GM18868 (cell line): ENCODE measurements at regions not wholly inside any gene's neighbourhood (a gene's known extent, or its start where the extent isn't known, plus 50 kb on each side); places are given as distances from the start of the nearest gene placed in this dataset.
"Not testable (repeated sequence)": the region's sequence is repeated elsewhere in the genome, so short reads cannot be mapped to it uniquely, and the experiment has no call there.

Source experiments
- ATAC-seq: cut with Tn5 transposase; IDR thresholded peaks from one replicate; pipeline ENCODE4 v1.9.1; 2021; ENCODE audit warnings: mild to moderate bottlenecking, moderate library complexity; ENCODE audit not compliant: unreplicated experiment

DNA sequence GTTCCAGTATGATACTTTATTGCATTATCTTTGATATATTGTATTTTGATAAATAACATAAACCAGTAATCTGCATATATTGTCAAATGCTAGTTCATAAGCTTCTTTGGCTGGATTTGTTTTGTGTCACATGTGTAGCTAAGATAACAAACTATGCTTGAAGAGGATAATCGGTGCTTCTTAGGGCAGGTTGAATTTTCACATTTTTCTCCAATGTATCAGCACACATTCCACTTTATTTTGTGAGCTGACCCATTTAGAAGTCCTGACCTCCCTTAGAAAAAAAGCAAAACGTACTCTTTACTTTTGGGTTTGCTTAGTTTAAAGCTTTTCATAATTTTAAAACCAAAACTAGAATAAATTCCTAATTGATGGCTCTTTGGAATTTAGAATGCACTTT lies 277.7 kb upstream of the DDHD1 start:
- ATAC-seq: no peak

DNA sequence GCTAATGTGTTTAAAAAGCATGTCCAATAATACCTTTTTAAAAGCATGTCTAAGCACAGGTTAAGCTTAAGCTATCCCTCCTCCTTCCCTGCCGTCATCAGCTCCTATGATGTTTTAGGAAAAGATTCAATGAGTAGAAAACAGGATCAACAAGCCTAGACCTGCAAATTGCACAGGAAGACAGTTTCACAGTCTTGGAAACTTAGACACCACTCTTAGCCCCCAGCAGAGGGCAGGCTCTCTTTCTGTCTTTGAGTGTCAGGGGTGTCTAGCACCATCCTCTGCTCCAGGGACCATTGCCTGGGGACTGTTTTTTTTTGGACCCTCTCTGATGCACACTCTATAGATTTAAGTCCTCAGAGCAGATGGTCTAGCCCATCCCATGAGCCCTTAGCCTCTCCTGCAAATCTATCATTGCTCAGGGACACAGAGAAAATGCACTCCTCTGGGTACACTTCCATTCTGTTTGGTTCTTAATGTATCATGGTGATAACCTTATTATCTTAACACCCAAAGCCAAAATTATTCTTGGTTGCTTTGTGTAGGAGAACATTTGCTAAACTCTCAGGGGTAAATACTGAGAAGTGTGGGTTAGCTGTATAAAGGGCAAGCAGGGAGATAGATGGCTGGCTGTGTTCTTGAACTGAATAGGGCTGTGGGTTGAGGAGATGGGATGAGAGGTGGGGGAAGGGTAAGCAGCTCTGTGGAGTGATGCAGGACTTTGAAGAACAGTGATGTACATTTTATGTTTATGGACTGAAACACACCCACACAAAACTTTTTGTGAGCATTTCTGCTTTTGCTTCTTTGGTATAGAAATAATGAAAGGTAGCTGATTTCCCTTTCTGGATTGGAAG lies 259.9 kb upstream of the DDHD1 start:
- peak; percentile 55 for ATAC-seq

DNA sequence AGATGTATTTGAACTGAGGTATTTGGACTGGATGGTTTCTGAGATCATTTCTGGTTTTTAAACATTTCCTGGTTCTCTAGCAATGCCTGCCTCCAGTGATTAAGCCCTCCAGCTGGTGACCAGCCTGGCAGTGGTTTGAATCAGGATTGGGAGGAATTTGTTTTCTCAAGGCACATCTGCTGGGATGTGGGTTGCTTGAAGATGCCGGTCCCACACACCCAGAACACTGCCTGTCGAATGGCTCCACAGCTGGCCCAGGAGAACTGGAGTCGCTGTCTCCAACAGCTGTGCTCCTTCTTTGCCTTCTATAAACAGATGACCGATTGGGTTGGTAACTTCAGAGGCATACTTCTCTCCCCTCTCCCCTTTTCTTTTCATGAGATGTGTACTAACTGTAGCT lies 258.0 kb upstream of the DDHD1 start:
- ATAC-seq: no peak

DNA sequence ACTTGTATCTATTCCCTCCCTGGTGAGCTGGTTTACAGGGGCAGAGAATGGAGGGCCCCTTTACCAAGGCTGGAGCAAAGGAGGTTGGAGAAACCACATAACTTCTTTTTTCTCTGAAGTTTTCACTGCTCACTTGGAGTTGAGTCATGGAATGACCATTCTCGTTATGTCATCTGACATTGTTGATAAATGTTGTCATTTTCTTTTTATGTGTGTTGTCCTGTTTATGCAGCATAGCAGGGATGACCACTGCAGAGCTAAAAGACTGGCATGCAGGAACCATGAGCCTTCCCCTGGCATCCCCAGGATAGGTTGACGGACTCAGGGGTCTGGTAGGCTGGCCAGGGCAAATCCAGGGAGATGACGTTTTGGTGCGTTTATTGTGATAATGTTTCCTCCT lies 256.8 kb upstream of the DDHD1 start:
- ATAC-seq: no peak

DNA sequence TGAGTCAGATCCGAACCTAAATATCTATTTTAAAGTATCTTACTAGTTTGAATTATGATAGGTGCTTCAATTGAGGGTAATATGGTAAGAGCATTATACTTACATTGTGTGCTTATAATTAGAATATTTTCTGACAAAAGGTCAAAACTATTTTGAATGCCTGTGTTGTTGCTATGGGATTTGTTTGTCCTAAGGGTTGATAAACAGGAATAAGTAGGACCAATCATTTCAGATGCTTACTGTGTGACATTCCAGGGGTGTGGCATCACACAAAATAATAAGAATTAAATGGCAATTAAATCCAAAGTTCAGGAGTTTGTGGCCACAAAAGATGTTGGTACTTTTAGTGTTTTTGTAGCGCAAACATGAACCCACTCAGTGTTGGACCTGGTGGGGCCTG lies 256.2 kb upstream of the DDHD1 start:
- ATAC-seq: no peak

DNA sequence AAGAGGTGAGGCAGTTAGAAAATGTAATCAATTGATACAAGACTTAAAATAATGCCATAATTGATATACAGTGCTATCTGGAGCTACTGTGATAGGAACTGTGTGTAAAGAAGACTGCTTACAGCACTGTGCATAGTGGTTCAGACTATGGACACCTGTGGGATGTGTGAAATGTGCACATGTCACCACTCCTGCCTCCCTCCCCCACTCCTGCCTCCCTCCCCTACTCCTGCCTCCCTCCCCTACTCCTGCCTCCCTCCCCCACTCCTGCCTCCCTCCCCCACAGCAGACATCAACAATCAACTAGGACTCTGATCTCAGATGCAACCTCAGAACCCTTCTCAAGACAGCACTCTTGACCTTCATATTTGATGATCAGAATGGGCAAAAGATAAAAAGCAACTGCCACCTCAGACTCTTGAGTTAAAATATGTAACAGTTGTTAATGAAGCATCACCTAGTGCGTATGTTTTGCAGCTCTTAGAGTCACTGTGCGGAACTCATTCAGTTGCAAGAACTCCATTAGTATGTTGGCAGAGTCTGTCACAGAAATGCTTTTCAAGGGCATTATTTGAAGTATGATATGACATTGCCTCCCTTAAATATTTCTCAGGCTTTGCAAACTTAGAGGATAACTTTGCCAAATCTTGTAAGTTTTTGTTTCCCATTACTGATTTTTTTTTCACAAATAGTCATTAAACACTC lies 255.2 kb upstream of the DDHD1 start:
- ATAC-seq: no peak

DNA sequence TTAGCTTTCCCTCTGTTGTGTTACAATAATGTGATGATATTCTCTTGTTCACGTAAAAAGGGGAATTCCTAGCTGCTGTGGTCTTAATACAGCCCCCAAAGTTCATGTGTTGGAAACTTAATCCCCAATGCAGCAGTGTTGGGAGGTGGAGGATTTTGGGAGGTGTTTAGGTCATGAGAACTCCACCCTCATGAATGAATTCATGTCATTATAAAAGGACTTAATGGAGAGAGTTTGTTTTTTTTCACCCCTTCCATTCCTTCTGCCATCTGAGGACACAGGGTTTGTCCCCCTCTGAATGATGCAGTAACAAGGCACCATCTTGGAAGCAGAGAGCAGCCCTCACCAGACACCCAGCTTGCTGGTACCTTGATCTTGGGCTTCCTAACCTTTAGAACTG lies 253.4 kb upstream of the DDHD1 start:
- no peak for ATAC-seq

DNA sequence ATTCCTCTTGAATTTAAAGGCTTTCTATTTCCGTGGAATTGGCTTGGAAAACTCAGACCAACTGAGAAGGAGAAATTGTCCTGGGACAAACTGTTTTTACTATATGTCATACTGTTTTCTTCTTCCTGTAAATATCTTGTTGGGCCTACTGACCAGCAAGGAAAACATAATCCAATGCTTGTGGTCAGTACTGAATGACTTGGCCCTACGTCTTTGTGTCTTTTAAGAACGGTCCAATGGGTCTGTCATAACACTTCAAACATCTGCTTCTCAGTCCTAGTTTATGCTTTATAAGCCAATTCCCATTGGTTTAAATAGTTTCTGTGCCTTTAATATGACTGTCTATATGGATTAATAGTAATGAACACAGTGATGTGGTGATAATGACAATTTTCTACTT lies 248.5 kb upstream of the DDHD1 start:
- ATAC-seq: no peak

DNA sequence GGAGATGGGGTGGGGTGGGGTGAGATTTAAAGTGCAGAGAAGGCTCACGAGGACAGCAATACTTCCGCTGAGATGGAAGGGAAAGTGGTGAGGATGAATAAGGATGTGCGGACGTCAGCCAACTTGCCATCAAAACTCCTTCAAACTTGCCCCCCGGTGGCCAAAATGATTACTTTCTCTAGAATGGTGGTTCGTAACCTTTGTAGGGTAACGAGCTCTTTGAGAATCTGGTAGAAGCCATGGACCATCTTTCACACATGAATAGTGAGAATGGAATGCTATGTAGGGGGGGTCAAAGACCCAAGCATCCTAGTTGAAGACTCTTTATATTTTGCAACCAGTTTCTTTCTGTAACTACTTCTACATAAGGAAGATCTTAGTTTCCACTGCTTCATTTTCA lies 245.9 kb upstream of the DDHD1 start:
- no peak for ATAC-seq

DNA sequence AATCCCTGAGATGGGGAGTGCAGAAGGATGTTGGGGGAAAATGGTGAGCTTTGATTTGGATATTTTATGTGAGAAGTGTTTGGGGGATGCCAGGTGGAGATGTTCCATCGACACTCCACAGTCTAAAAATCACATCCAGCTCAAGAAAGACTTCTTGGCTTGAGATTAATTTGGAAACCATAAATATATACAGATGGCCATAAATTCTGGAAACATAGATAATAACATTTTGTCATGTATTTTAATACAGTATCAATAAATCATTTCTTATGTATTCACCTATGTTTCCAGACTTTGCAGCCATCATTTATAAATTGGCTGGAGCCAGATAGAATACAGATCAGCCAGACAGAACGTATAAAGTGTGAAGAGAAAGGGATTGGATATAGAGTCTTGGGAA lies 245.5 kb upstream of the DDHD1 start:
- no peak for ATAC-seq

DNA sequence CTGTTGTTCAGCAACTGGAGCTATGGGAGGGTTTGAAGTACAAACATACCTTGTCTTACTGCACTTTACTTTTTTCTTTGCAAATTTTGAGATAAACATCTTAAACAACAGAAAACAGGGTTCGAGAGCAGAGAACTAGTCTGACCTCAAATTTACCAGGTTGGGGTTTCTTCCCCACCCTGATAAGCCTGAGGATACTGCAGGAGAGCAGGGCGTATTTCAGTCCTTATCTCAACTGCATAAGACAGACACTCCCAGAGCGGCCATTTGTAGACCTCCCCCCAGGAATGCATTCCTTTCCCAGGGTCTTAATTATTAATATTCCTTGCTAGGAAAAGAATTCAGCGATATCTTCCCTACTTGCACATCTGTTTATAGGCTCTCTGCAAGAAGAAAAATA lies 242.1 kb upstream of the DDHD1 start:
- not testable (repeated sequence) for ATAC-seq

DNA sequence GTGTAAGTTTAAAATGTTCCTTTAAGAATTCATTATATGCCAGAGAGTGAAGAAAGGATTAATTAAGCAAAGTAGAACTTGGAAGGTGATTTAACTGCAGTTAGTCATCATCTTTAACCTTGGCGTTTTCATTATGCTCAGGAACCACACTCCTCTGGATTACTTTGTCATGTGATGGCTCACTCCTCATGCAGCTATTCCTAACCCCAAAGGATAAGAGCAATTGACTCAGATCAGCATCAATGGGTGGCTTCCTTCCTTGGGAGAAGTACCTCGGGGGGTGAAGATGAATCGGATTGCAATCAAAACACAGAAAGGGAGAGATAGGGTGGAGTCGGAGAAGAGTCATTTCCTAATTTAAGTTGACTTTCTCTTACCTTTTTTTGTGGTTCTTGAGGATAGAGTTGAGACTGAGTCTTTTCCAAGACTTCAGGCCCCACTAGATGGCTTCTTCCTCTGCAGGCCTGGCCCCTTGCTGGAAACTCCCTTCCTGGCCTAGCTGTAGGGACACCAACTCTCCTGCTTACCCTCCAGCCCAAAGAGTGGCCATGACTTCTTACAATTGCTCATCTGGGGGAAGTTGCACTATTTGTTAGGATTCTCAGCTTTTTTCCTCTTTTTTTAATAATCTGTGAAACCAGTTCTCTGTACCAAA lies 238.6 kb upstream of the DDHD1 start:
- no peak for ATAC-seq

DNA sequence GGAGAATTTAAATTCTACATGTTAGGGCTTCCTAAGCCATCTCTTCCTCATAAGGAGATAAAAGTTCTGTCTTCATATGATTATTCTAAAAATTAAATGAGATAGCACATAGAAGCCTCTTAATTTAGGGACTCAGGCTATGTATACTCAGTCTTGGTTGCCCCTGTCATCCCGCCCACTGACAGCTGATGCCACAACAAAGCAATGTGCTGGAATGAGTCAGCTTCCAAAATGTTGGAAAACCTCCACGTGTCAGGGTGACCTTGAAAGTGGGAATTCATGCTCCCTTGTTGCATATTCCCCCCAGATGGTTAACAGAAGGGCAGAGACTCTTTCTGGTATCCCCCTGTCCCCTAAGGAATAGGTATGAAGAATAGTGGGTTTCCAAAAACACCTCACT lies 238.0 kb upstream of the DDHD1 start:
- no peak for ATAC-seq

DNA sequence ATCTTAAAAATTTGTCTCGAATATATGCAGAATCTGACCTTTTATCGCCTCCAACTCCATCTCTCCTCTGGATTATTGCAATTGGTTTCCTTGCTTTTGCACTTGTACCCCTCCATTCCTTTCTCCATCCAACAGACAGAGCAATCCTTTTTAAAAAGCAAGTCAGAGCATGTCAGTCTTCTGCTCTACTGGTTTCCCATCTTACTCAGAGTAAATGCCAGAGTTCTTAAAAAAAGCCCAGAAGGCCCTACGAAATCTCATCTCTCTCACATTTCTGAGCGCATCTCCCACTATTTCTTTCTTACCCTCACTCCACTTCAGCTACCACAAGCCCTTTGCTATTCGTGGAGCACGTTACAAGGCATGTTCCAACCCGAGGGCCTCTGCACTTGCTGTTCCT lies 236.9 kb upstream of the DDHD1 start:
- no peak for ATAC-seq

DNA sequence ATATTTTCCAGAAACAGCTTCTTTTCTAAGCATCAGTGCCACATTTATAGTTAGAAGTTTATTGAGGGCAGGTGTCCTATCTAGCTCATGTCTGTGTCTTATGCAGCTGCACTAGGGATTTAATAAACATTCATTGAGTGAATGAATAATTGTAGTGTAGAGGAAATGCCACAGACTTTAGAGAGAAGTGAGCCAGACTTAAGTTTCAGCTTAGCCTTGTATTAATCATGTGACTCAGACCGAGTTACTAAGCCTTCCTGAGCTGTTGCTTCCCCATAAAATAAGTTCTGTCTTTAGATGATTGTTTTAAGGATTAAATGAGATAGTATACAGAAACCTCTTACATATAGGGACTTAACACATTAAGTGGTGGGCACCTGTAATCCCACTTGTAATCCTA lies 236.1 kb upstream of the DDHD1 start:
- ATAC-seq: no peak

DNA sequence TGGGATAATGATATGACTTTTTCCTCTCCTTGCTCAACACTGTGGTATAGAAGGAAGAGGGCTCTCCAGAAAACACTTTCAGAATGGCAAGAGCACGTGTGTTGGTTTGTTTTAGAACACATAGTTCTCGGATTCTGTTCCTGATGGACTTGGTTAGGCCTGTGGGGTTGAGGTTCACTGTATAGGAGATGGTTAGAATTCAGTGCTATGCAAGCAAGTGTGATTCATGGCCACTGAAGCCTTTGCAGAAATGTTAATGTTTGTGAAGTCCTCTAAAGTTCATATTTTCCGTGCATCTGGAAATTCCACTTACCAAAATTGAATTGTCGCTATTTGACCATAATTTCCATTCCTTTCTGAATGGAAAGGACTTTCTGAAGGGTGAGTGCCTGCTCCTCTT lies 233.2 kb upstream of the DDHD1 start:
- ATAC-seq: no peak

DNA sequence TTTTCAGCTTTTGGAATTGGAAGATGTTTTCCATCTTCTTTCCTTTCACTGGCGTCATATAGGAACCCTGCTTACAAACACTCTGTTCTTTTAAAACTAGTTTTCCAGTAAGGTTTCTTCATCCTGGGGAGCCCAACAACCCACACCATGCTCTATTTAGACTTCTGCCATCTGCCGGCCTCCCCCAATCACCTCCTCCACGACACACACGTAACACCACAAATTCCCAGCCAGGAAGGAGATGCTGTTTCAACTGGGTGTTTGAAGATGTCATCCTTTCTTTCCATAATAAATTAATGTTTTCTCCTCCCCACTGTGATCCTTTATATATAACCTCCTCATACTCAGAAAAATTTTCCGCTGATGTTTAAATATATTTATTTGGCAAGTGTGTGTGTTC lies 231.4 kb upstream of the DDHD1 start:
- ATAC-seq: no peak

DNA sequence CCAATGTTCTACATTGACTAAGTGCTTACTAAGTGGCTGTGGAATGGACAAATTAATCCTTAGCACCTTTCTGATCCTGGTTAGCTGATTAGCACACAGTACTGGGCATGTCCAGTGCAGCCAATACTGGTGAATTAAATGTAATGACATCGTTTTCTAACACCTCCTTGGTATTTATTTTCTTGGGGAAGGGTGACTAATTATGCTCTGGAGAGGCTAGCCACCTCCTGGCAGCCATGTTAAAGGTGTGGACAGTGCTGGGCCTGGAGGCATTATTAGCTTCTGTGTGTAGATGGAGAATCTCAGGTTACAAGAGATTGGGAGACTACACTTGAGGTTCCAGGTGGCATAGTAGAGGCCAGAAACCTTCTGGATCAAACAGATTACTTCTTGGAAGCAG lies 230.9 kb upstream of the DDHD1 start:
- no peak for ATAC-seq

DNA sequence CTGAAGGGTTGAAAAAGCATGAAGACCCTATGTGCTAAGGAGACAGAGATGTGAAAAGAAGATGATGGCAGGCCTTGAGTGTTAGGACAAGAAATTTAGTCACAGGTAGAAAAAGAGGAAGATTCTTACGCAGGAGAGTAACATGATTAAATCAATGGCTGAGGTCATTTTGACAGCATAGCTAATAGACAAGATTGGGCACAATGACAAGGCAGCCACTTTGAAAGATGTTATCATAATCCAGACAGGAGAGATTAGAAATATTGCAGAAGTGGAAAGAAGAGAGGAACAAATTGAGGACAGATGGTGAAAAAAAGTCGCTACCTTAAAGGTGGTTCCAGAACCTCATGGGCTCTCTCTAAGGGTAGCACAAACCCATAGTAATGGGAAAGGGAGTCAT lies 228.8 kb upstream of the DDHD1 start:
- no peak for ATAC-seq

DNA sequence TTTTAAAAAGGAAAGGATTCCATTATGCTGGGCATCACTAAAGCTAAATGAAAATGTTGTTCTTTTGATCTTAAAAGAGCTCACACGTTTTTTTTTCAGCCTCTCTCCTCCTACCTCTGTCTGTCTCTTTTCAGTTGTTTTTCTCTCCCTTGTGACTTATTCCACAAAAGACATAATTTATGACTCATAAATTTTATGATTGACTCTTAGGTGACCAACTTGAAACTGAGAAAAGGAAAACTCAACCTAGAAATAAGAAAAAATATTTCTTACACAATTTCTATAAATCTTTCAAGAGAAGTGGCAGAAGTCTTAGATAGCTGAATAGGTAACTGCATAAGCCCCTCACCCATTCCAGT lies 227.7 kb upstream of the DDHD1 start:
- peak; percentile 42 for ATAC-seq

DNA sequence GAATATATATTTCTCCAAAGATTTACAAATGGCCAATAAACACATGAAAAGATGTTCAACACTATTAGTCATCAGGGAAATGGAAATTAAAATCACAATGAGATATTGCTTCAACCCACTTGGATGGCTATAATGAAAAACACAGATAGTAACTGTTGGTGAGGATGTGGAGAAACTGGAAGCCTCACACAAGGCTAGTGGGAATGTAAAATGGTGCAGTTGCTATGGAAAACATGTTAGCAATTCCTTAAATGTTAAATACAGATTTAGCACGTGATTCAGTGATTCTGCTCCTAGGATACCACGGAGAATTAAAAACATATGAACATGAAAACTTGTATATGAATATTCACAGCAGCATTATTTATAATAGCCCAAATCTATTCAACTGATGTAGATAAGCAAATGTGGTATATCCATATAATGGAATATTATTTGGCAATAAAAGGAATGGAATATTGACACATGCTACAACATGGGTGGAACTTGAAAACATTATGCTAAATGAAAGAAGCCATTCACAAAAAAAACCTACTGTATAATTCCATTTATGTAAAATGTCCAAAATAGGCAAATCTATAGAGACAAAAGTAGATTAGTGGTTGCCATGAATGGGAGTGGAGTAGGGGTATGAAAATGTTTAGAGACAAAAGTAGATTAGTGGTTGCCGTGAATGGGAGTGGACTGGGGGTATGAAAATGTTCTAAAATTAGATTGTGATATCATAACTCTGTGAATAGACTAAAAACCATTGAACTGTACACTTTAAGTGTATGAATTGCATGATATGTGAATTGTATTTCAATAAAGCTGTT lies 227.1 kb upstream of the DDHD1 start:
- ATAC-seq: peak; percentile 66
